Neural cell (in vitro differentiated cells): ENCODE measurements at regions not wholly inside any gene's neighbourhood (a gene's known extent, or its start where the extent isn't known, plus 50 kb on each side); places are given as distances from the start of the nearest gene placed in this dataset.

ENCODE experiments used
- CTCF ChIP-seq: fragments of 450-650 bp; IDR thresholded peaks from 2 replicates; pipeline ENCODE4 v1.5.1; 2014; ENCODE audit warnings: antibody characterized with exemption, mild to moderate bottlenecking, moderate library complexity; ENCODE audit not compliant: poor library complexity, severe bottlenecking
- EP300 ChIP-seq: fragments of 450-650 bp; conservative IDR thresholded peaks from 2 replicates; pipeline ENCODE4 v1.6.1; 2014; ENCODE audit warnings: antibody characterized with exemption, mild to moderate bottlenecking, moderate library complexity; ENCODE audit not compliant: poor library complexity, severe bottlenecking
- EZH2 ChIP-seq: fragments of 200-600, 300-800 bp; shearing (Covaris generic), sonication (generic); IDR thresholded peaks from 2 replicates; pipeline ENCODE4 v1.6.1; 2014; ENCODE audit warnings: antibody characterized with exemption, low read length, borderline replicate concordance, mild to moderate bottlenecking; ENCODE audit not compliant: insufficient read depth, poor library complexity, severe bottlenecking
- POLR2AphosphoS5 ChIP-seq: IDR thresholded peaks from 2 replicates; pipeline ENCODE4 v1.6.1; 2012
- RAD21 ChIP-seq: fragments of 450-650 bp; conservative IDR thresholded peaks from 2 replicates; pipeline ENCODE4 v1.6.1; 2014; ENCODE audit warnings: antibody characterized with exemption, mild to moderate bottlenecking, moderate library complexity
- TAF1 ChIP-seq: IDR thresholded peaks from 2 replicates; pipeline ENCODE4 v1.6.1; 2012; ENCODE audit warnings: low read depth

- TF ChIP-seq POLR2AphosphoS5: no peak
- no peak for TF ChIP-seq CTCF
- no peak for TF ChIP-seq EP300
- TF ChIP-seq EZH2: no peak
- TF ChIP-seq RAD21: no peak
- TF ChIP-seq TAF1: no peak
Observed at GRCh38 chr22:48478124-48478523, 1349.5 kb downstream of the BRD1 start.
